ENCODE measurements at regions not wholly inside any gene's neighbourhood (a gene's known extent, or its start where the extent isn't known, plus 50 kb on each side); places are given as distances from the start of the nearest gene placed in this dataset.

DNA sequence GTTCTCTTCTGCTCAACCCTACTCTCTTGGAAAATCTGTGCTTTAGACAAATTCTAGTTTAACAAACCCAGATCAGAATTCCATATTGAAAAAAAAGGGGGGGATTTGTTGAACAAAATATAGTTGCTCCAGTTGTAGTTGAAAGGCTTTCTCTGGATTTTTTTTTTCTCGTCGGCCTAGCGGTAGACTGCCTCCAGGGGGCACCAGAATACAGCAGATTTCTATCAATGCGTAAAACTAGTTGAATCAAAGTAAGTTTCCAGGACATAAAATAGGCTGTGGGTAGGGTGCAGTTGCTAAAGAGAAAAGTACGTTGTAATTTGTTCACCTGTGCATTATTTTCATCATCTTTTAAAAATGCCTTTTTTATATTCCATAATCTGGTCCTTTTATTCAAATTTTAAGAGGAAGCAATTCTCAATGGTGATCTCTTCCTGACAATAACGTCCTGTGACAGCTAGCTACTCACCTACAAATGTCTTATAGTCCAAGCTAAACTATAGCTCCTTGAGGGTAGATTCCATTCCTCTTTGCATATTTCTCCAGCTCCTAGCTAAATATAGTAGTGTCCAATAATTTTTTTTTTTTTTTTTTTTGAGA lies 105.4 kb downstream of the PERP start:
- TF ChIP-seq, protein P1, sequence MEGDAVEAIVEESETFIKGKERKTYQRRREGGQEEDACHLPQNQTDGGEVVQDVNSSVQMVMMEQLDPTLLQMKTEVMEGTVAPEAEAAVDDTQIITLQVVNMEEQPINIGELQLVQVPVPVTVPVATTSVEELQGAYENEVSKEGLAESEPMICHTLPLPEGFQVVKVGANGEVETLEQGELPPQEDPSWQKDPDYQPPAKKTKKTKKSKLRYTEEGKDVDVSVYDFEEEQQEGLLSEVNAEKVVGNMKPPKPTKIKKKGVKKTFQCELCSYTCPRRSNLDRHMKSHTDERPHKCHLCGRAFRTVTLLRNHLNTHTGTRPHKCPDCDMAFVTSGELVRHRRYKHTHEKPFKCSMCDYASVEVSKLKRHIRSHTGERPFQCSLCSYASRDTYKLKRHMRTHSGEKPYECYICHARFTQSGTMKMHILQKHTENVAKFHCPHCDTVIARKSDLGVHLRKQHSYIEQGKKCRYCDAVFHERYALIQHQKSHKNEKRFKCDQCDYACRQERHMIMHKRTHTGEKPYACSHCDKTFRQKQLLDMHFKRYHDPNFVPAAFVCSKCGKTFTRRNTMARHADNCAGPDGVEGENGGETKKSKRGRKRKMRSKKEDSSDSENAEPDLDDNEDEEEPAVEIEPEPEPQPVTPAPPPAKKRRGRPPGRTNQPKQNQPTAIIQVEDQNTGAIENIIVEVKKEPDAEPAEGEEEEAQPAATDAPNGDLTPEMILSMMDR (conservative IDR thresholded peaks at IDR 0.05) = peak; percentile 91
- no peak for TF ChIP-seq ZFX (IDR thresholded peaks at IDR 0.05)

All from C4-2B (cell line).